ENCODE measurements at regions not wholly inside any gene's neighbourhood (a gene's known extent, or its start where the extent isn't known, plus 50 kb on each side); places are given as distances from the start of the nearest gene placed in this dataset.

- TF ChIP-seq CTCF (IDR thresholded peaks at IDR 0.05) (no peak), EP300 (IDR thresholded peaks at IDR 0.05) (no peak), POLR2AphosphoS5 (IDR thresholded peaks at IDR 0.05) (no peak)
Measured at GRCh38 chr20:17884307-17885003, 84.1 kb downstream of the SNX5 start.
